Vagina (tissue), 2 donors: ENCODE measurements at regions not wholly inside any gene's neighbourhood (a gene's known extent, or its start where the extent isn't known, plus 50 kb on each side); places are given as distances from the start of the nearest gene placed in this dataset.

Source experiments
- DNase-seq, 2 donors: peaks; one replicate each; pipeline ENCODE4 v3.0.0-alpha.2; 2017; ENCODE audit errors: extremely low spot score in 2 of 2
- H3K27ac ChIP-seq: fragments of 200-600 bp; sonication (generic); one replicate; pipeline ENCODE4 v1.5.1; 2019
- H3K27me3 ChIP-seq: fragments of 200-600 bp; sonication (generic); one replicate; pipeline ENCODE4 v1.5.1; 2019
- H3K36me3 ChIP-seq, 2 donors: fragments of 200-600 bp; sonication (generic); one replicate each; pipeline ENCODE4 v1.5.1; 2017 to 2019
- H3K4me1 ChIP-seq: fragments of 200-600 bp; sonication (generic); one replicate; pipeline ENCODE4 v1.5.1; 2019
- H3K4me3 ChIP-seq, 2 donors: fragments of 200-600 bp; sonication (generic); 1 replicate in 1 of 2; 2 replicates in 1 of 2; pipeline ENCODE4 v1.5.1; 2016 to 2019
- H3K9me3 ChIP-seq: fragments of 200-600 bp; sonication (generic); one replicate; pipeline ENCODE4 v1.5.1; 2019
- CTCF ChIP-seq, 3 experiments: fragments of 450-650 bp in 2 of 3; fragments of 200-600 bp in 1 of 3; sonication (generic) in 1 of 3; IDR thresholded peaks; one replicate each; pipeline ENCODE4 v1.5.1; 2017 to 2019; ENCODE audit warnings: antibody characterized with exemption in 3 of 3, mild to moderate bottlenecking in 2 of 3, moderate library complexity in 2 of 3
- POLR2A ChIP-seq, 2 donors: fragments of 450-650 bp; IDR thresholded peaks; one replicate each; pipeline ENCODE4 v1.6.1; 2017; ENCODE audit warnings: antibody characterized with exemption in 2 of 2, mild to moderate bottlenecking in 2 of 2, moderate library complexity in 2 of 2
- POLR2AphosphoS5 ChIP-seq, 2 donors: sonication (generic); formaldehyde crosslinking; IDR thresholded peaks; one replicate each; pipeline ENCODE4 v1.9.0; 2017; ENCODE audit warnings: antibody characterized with exemption in 2 of 2, mild to moderate bottlenecking in 2 of 2, low read depth in 1 of 2; ENCODE audit not compliant: insufficient read depth in 1 of 2
- intact Hi-C: fragments of 100-400 bp; cut with DNase I; formaldehyde crosslinking; loops from one replicate; pipeline ENCODE4 v1.15.1; 2023

- H3K4me1 ChIP-seq = no peaks in the 10 kb centered on the region
- DNase-seq = no peak
- no peaks in the 10 kb centered on the region for H3K9me3 ChIP-seq
- intact Hi-C loops = no loop called here
- H3K27me3 ChIP-seq = no peaks in the 10 kb centered on the region
- no peak overlapping the region for H3K27ac ChIP-seq
- H3K36me3 ChIP-seq = no peaks in the 10 kb centered on the region
- H3K4me3 ChIP-seq = no peak overlapping the region
- TF ChIP-seq POLR2AphosphoS5 (IDR thresholded peaks at IDR 0.05; ENCODE audit: insufficient read depth in 1 of 2, low read depth in 1 of 2) (no peak), POLR2A (IDR thresholded peaks at IDR 0.05) (no peak)
Observed at GRCh38 chr4:31272331-31273061, 552.3 kb downstream of the PCDH7 start.

GRCh38 chr4:31275906-31276305, 555.7 kb downstream of the PCDH7 start:
- intact Hi-C loops = no loop called here
- Histone ChIP-seq H3K4me3 (no peak overlapping the region), H3K27ac (no peak overlapping the region), H3K36me3 (no peaks in the 10 kb centered on the region), H3K4me1 (no peaks in the 10 kb centered on the region), H3K9me3 (no peaks in the 10 kb centered on the region), H3K27me3 (no peaks in the 10 kb centered on the region)
- no peak for DNase-seq
- no peak for TF ChIP-seq POLR2AphosphoS5 (IDR thresholded peaks at IDR 0.05; ENCODE audit: insufficient read depth in 1 of 2, low read depth in 1 of 2)
- no peak for TF ChIP-seq CTCF (IDR thresholded peaks at IDR 0.05)
- no peak for TF ChIP-seq POLR2A (IDR thresholded peaks at IDR 0.05)

GRCh38 chr4:31283679-31284078, 563.5 kb downstream of the PCDH7 start:
- intact Hi-C loops = no loop called here
- H3K27ac ChIP-seq = no peak overlapping the region
- H3K27me3 ChIP-seq = no peaks in the 10 kb centered on the region
- TF ChIP-seq POLR2A (IDR thresholded peaks at IDR 0.05) (no peak), POLR2AphosphoS5 (IDR thresholded peaks at IDR 0.05; ENCODE audit: insufficient read depth in 1 of 2, low read depth in 1 of 2) (no peak), CTCF (IDR thresholded peaks at IDR 0.05) (no peak)
- no peaks in the 10 kb centered on the region for H3K36me3 ChIP-seq
- H3K4me1 ChIP-seq = no peaks in the 10 kb centered on the region
- H3K4me3 ChIP-seq = no peak overlapping the region
- DNase-seq = no peak
- no peaks in the 10 kb centered on the region for H3K9me3 ChIP-seq

GRCh38 chr4:31290836-31291235, 570.7 kb downstream of the PCDH7 start:
- no peak overlapping the region for H3K27ac ChIP-seq
- no peaks in the 10 kb centered on the region for H3K9me3 ChIP-seq
- no peaks in the 10 kb centered on the region for H3K4me1 ChIP-seq
- H3K27me3 ChIP-seq = no peaks in the 10 kb centered on the region
- H3K4me3 ChIP-seq = no peak overlapping the region
- no peak for DNase-seq
- TF ChIP-seq CTCF (IDR thresholded peaks at IDR 0.05) (no peak), POLR2AphosphoS5 (IDR thresholded peaks at IDR 0.05; ENCODE audit: insufficient read depth in 1 of 2, low read depth in 1 of 2) (no peak), POLR2A (IDR thresholded peaks at IDR 0.05) (no peak)
- H3K36me3 ChIP-seq = no peaks in the 10 kb centered on the region
- intact Hi-C loops = no loop called here

- no peaks in the 10 kb centered on the region for H3K4me1 ChIP-seq
- H3K36me3 ChIP-seq = no peaks in the 10 kb centered on the region
- intact Hi-C loops = no loop called here
- no peak for DNase-seq
- no peak overlapping the region for H3K27ac ChIP-seq
- H3K27me3 ChIP-seq = no peaks in the 10 kb centered on the region
- H3K9me3 ChIP-seq = no peaks in the 10 kb centered on the region
- TF ChIP-seq POLR2AphosphoS5 (IDR thresholded peaks at IDR 0.05; ENCODE audit: insufficient read depth in 1 of 2, low read depth in 1 of 2) (no peak), CTCF (IDR thresholded peaks at IDR 0.05) (no peak), POLR2A (IDR thresholded peaks at IDR 0.05) (no peak)
- H3K4me3 ChIP-seq = no peak overlapping the region
Observed at GRCh38 chr4:31291238-31291637, 571.1 kb downstream of the PCDH7 start.
